ENCODE measurements at regions not wholly inside any gene's neighbourhood (a gene's known extent, or its start where the extent isn't known, plus 50 kb on each side); places are given as distances from the start of the nearest gene placed in this dataset.
"Not testable (repeated sequence)": the region's sequence is repeated elsewhere in the genome, so short reads cannot be mapped to it uniquely, and the experiment has no call there.

GRCh38 chr15:77904901-77905300 is 172.6 kb downstream of the TBC1D2B start:
- no peaks in the 10 kb centered on the region for H3K27me3 ChIP-seq (ENCODE audit: insufficient read depth, low read depth, low read length)
- no peaks in the 10 kb centered on the region for H3K36me3 ChIP-seq (ENCODE audit: insufficient read depth, low read length)
- TF ChIP-seq CTCF (IDR thresholded peaks at IDR 0.05; ENCODE audit: poor library complexity, severe bottlenecking): no peak
- TF ChIP-seq POLR2AphosphoS5 (IDR thresholded peaks at IDR 0.05): no peak
- H3K9ac ChIP-seq (ENCODE audit: low read length): no peak overlapping the region
- H4K20me1 ChIP-seq (ENCODE audit: insufficient read depth): no peaks in the 10 kb centered on the region
- H2AFZ ChIP-seq (ENCODE audit: low read depth, low read length): no peak overlapping the region
- H3K79me2 ChIP-seq (replicated peaks; ENCODE audit: insufficient read depth, low read length): no peaks in the 10 kb centered on the region
- H3K4me3 ChIP-seq (ENCODE audit: low read length): no peak overlapping the region
- H3K4me2 ChIP-seq (ENCODE audit: low read length): no peak overlapping the region
- no peak overlapping the region for H3K27ac ChIP-seq (ENCODE audit: low read length)
- H3K9me2 ChIP-seq (ENCODE audit: insufficient read depth, low read length): no peaks in the 10 kb centered on the region
- no peaks in the 10 kb centered on the region for H3F3A ChIP-seq (ENCODE audit: insufficient read depth, low read length, poor library complexity, severe bottlenecking)
- H3K9me3 ChIP-seq (ENCODE audit: low read length): no peaks in the 10 kb centered on the region

DNA sequence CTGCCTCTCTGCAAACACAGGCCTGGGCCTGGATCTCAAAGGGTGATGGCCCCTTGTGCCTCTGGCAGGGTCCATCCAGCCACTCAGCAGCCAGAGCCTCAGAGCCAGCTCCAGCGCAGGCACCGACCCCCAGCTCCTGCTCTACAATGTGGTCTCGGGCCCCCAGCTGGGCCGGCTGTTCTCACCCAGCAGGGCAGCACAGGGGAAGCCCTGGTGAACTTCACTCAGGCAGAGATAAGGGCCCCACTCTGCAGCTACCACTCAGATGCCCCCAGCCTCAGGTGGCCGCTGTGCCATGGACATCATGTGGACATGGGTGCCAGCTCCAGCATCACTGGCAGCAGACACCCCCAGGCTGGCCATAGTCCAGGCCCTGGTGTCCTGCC is 173.1 kb downstream of the TBC1D2B start:
- Histone ChIP-seq H3F3A (ENCODE audit: insufficient read depth, low read length, poor library complexity, severe bottlenecking) (no peaks in the 10 kb centered on the region), H3K36me3 (ENCODE audit: insufficient read depth, low read length) (no peaks in the 10 kb centered on the region), H3K79me2 (replicated peaks; ENCODE audit: insufficient read depth, low read length) (no peaks in the 10 kb centered on the region), H3K9me2 (ENCODE audit: insufficient read depth, low read length) (no peaks in the 10 kb centered on the region), H3K27me3 (ENCODE audit: insufficient read depth, low read depth, low read length) (no peaks in the 10 kb centered on the region), H3K4me3 (ENCODE audit: low read length) (no peak overlapping the region), H4K20me1 (ENCODE audit: insufficient read depth) (no peaks in the 10 kb centered on the region), H3K9me3 (ENCODE audit: low read length) (no peaks in the 10 kb centered on the region), H2AFZ (ENCODE audit: low read depth, low read length) (no peak overlapping the region), H3K9ac (ENCODE audit: low read length) (no peak overlapping the region), H3K4me2 (ENCODE audit: low read length) (no peak overlapping the region), H3K27ac (ENCODE audit: low read length) (no peak overlapping the region)
- no peak for TF ChIP-seq SMC3 (conservative IDR thresholded peaks at IDR 0.05; ENCODE audit: poor library complexity)
- no peak for TF ChIP-seq POLR2AphosphoS5 (IDR thresholded peaks at IDR 0.05)
- TF ChIP-seq TAF1 (IDR thresholded peaks at IDR 0.05; ENCODE audit: low read depth): no peak
- no peak for TF ChIP-seq RAD21 (conservative IDR thresholded peaks at IDR 0.05)
- TF ChIP-seq, protein P1, sequence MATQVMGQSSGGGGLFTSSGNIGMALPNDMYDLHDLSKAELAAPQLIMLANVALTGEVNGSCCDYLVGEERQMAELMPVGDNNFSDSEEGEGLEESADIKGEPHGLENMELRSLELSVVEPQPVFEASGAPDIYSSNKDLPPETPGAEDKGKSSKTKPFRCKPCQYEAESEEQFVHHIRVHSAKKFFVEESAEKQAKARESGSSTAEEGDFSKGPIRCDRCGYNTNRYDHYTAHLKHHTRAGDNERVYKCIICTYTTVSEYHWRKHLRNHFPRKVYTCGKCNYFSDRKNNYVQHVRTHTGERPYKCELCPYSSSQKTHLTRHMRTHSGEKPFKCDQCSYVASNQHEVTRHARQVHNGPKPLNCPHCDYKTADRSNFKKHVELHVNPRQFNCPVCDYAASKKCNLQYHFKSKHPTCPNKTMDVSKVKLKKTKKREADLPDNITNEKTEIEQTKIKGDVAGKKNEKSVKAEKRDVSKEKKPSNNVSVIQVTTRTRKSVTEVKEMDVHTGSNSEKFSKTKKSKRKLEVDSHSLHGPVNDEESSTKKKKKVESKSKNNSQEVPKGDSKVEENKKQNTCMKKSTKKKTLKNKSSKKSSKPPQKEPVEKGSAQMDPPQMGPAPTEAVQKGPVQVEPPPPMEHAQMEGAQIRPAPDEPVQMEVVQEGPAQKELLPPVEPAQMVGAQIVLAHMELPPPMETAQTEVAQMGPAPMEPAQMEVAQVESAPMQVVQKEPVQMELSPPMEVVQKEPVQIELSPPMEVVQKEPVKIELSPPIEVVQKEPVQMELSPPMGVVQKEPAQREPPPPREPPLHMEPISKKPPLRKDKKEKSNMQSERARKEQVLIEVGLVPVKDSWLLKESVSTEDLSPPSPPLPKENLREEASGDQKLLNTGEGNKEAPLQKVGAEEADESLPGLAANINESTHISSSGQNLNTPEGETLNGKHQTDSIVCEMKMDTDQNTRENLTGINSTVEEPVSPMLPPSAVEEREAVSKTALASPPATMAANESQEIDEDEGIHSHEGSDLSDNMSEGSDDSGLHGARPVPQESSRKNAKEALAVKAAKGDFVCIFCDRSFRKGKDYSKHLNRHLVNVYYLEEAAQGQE (IDR thresholded peaks at IDR 0.05; ENCODE audit: borderline replicate concordance): no peak
- TF ChIP-seq MXI1 (conservative IDR thresholded peaks at IDR 0.05; ENCODE audit: poor library complexity, severe bottlenecking): no peak
- TF ChIP-seq EP300 (conservative IDR thresholded peaks at IDR 0.05; ENCODE audit: poor library complexity, severe bottlenecking): no peak

- not testable (repeated sequence) for H3K9me2 ChIP-seq (ENCODE audit: insufficient read depth, low read length); H3K9ac ChIP-seq (ENCODE audit: low read length); H3K27ac ChIP-seq (ENCODE audit: low read length); H3F3A ChIP-seq (ENCODE audit: insufficient read depth, low read length, poor library complexity, severe bottlenecking); H3K79me2 ChIP-seq (replicated peaks; ENCODE audit: insufficient read depth, low read length); H4K20me1 ChIP-seq (ENCODE audit: insufficient read depth); H3K9me3 ChIP-seq (ENCODE audit: low read length); H3K27me3 ChIP-seq (ENCODE audit: insufficient read depth, low read depth, low read length); H3K36me3 ChIP-seq (ENCODE audit: insufficient read depth, low read length); H2AFZ ChIP-seq (ENCODE audit: low read depth, low read length); H3K4me2 ChIP-seq (ENCODE audit: low read length); H3K4me3 ChIP-seq (ENCODE audit: low read length)
Measured at GRCh38 chr15:77903761-77904435, 173.6 kb downstream of the TBC1D2B start.

Measured in neural cell (in vitro differentiated cells).